ENCODE measurements at regions not wholly inside any gene's neighbourhood (a gene's known extent, or its start where the extent isn't known, plus 50 kb on each side); places are given as distances from the start of the nearest gene placed in this dataset.

DNA sequence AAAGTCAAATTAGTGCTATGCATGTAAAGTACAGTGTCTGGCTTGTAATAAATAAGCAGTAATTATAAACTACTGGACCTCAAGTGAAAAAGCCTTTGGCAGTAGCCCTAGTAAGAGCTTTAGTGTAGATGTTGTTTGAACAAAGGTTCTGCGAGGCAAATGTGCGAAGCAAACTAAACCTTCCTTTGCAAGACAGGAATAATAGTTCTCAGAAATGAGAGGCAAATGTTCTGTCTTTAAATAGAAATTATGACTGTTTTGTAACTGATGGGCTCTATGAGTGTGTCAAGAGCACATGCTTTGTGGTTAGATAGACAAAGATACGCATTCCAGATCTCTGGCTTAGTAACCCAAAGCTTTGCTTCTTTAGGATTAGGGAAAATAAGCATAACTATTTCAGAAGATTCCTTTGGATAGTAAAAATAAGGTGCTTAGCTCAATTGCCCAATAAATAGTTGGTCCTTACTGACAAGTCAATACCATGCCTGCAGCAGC, 169.2 kb upstream of the CDC14C start:
- TF ChIP-seq, protein P1, sequence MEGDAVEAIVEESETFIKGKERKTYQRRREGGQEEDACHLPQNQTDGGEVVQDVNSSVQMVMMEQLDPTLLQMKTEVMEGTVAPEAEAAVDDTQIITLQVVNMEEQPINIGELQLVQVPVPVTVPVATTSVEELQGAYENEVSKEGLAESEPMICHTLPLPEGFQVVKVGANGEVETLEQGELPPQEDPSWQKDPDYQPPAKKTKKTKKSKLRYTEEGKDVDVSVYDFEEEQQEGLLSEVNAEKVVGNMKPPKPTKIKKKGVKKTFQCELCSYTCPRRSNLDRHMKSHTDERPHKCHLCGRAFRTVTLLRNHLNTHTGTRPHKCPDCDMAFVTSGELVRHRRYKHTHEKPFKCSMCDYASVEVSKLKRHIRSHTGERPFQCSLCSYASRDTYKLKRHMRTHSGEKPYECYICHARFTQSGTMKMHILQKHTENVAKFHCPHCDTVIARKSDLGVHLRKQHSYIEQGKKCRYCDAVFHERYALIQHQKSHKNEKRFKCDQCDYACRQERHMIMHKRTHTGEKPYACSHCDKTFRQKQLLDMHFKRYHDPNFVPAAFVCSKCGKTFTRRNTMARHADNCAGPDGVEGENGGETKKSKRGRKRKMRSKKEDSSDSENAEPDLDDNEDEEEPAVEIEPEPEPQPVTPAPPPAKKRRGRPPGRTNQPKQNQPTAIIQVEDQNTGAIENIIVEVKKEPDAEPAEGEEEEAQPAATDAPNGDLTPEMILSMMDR (conservative IDR thresholded peaks at IDR 0.05; ENCODE audit: low read depth, low read length) = no peak
- no peak for TF ChIP-seq EZH2 (IDR thresholded peaks at IDR 0.05; ENCODE audit: borderline replicate concordance, low read depth, low read length, poor library complexity, severe bottlenecking)
